Gastroesophageal sphincter (tissue), 4 donors: ENCODE measurements at regions not wholly inside any gene's neighbourhood (a gene's known extent, or its start where the extent isn't known, plus 50 kb on each side); places are given as distances from the start of the nearest gene placed in this dataset.

Source experiments
- ATAC-seq: fragments of 150-250 bp; one replicate; pipeline ENCODE4 v1.9.1; 2016; ENCODE audit warnings: mild to moderate bottlenecking, moderate library complexity
- H3K27ac ChIP-seq, 4 donors: fragments of 200-600 bp; sonication (generic) in 3 of 4; 1 replicate in 3 of 4; 2 replicates in 1 of 4; pipeline ENCODE4 v1.5.1; 2016 to 2019
- H3K27me3 ChIP-seq: fragments of 200-600 bp; sonication (generic); one replicate; pipeline ENCODE4 v1.5.1; 2019
- H3K36me3 ChIP-seq, 2 donors: fragments of 200-600 bp; sonication (generic); one replicate each; pipeline ENCODE4 v1.5.1; 2019; ENCODE audit warnings: control low read depth in 1 of 2
- H3K4me1 ChIP-seq, 3 donors: fragments of 200-600 bp; sonication (generic); 1 replicate in 2 of 3; 2 replicates in 1 of 3; pipeline ENCODE4 v1.5.1; 2016 to 2019; ENCODE audit warnings: control low read depth in 2 of 3
- H3K4me3 ChIP-seq, 2 donors: fragments of 200-600 bp; sonication (generic); one replicate each; pipeline ENCODE4 v1.5.1; 2019; ENCODE audit warnings: mild to moderate bottlenecking in 1 of 2, moderate library complexity in 1 of 2
- H3K9me3 ChIP-seq, 3 donors: fragments of 200-600 bp; sonication (generic); one replicate each; pipeline ENCODE4 v1.5.1; 2017 to 2019; ENCODE audit warnings: control low read depth in 2 of 3
- EP300 ChIP-seq: sonication (generic); formaldehyde crosslinking; IDR thresholded peaks from one replicate; pipeline ENCODE4 v1.6.1; 2017; ENCODE audit warnings: antibody characterized with exemption, mild to moderate bottlenecking
- POLR2A ChIP-seq, 2 donors: fragments of 450-650 bp; IDR thresholded peaks; one replicate each; pipeline ENCODE4 v1.6.1; 2017; ENCODE audit warnings: antibody characterized with exemption in 2 of 2, mild to moderate bottlenecking in 2 of 2, moderate library complexity in 1 of 2
- POLR2AphosphoS5 ChIP-seq: sonication (generic); formaldehyde crosslinking; IDR thresholded peaks from one replicate; pipeline ENCODE4 v1.6.1; 2017; ENCODE audit warnings: antibody characterized with exemption
- WGBS, 2 donors: methylation state at CpG; one replicate each; pipeline ENCODE4 v1.1.5; 2018; ENCODE audit warnings: low coverage in 1 of 2; 5-methylcytosine and 5-hydroxymethylcytosine counted together
- TF ChIP-seq, protein P1 (sequence below), 4 experiments: fragments of 200-600 bp in 2 of 4; fragments of 450-650 bp in 2 of 4; sonication (generic) in 1 of 4; IDR thresholded peaks; one replicate each; pipeline ENCODE4 v1.5.1; 2017 to 2019; ENCODE audit warnings: antibody characterized with exemption in 4 of 4, mild to moderate bottlenecking in 2 of 4, moderate library complexity in 2 of 4

DNA sequence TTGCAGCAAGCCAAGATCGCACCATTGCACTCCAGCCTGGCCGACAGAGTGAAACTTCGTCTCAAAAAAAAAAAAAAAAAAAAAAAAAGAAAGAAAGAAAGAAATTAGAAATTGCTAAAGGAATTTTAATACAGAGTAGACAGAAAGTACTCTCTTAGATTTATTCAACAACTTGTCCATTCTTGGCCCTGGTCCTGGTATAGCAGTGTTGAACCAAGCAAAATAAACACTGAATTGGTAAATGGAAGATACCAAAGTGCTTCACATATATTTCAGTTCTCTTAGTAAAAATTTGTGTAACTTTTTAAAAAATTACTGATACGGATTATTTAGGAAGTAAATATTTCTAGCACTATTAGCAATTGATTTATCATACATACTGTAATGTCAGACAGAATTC, 165.9 kb upstream of the TLL1 start:
- 67 to 71% methylated on average over 1 to 3 of the region's 4 CpGs for WGBS, 2 donors

DNA sequence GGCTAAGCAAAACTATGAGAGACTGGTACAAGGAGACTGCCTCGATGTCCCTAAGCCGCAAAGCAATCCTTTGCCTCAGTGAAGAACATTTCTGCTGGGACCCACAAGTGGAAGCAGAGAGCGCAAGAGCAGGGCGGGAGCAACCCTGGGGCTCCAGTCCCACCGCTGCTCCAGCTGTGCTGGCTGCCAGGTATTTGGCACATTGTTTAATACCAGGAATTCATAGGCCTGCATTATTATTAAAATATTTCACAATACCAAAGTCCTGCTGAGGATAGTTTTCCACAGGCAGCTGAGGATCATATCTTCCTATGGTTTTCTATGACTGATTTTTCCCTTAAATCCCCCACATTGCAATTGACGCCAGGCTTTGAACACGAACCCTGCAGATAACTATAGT, 163.5 kb upstream of the TLL1 start:
- no peak overlapping the region for H3K27ac ChIP-seq
- H3K27me3 ChIP-seq: no peaks in the 10 kb centered on the region
- no peaks in the 10 kb centered on the region for H3K4me1 ChIP-seq
- WGBS, 2 donors: 93 to 96% methylated on average over 4 to 6 of the region's 7 CpGs
- H3K4me3 ChIP-seq: no peak overlapping the region
- no peaks in the 10 kb centered on the region for H3K36me3 ChIP-seq
- TF ChIP-seq POLR2A (IDR thresholded peaks at IDR 0.05): no peak
- TF ChIP-seq EP300: no peak
- ATAC-seq: peak; percentile 34
- no peaks in the 10 kb centered on the region for H3K9me3 ChIP-seq

More for the DNA sequence above, 165.9 kb upstream of the TLL1 start:
- ATAC-seq: no peak
- H3K9me3 ChIP-seq: no peaks in the 10 kb centered on the region
- no peak overlapping the region for H3K4me3 ChIP-seq
- no peak overlapping the region for H3K27ac ChIP-seq
- no peaks in the 10 kb centered on the region for H3K36me3 ChIP-seq
- TF ChIP-seq POLR2A (IDR thresholded peaks at IDR 0.05): no peak
- no peak for TF ChIP-seq EP300
- TF ChIP-seq, protein P1, sequence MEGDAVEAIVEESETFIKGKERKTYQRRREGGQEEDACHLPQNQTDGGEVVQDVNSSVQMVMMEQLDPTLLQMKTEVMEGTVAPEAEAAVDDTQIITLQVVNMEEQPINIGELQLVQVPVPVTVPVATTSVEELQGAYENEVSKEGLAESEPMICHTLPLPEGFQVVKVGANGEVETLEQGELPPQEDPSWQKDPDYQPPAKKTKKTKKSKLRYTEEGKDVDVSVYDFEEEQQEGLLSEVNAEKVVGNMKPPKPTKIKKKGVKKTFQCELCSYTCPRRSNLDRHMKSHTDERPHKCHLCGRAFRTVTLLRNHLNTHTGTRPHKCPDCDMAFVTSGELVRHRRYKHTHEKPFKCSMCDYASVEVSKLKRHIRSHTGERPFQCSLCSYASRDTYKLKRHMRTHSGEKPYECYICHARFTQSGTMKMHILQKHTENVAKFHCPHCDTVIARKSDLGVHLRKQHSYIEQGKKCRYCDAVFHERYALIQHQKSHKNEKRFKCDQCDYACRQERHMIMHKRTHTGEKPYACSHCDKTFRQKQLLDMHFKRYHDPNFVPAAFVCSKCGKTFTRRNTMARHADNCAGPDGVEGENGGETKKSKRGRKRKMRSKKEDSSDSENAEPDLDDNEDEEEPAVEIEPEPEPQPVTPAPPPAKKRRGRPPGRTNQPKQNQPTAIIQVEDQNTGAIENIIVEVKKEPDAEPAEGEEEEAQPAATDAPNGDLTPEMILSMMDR (IDR thresholded peaks at IDR 0.05): no peak
- TF ChIP-seq POLR2AphosphoS5: no peak
- H3K27me3 ChIP-seq: no peaks in the 10 kb centered on the region
- no peaks in the 10 kb centered on the region for H3K4me1 ChIP-seq

DNA sequence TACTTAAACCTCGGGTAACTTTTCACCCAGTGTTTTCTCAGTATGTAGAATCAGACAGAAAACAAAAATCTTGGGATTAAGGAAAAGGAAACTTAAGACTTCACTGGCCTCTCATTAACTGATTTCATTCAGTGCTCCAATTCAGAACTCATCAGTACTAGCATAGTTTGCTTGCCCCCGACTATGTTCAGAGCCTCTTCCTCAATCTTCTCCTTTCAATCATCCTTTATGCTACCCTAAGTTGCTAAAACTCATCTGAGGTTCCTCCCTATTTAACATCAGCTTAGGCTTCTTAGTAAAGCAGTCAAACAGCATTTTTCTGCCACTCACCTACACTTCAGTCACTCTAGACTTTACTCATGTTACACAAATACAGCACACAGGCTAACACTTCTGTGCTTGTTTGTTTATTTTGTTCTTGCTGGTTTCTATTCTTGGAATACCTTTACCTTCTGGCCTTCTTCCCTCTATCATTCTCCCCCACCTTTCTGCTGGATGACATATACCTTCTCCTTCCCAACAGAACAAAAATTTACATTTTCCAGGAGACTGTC, 163.0 kb upstream of the TLL1 start:
- Histone ChIP-seq H3K4me1 (no peaks in the 10 kb centered on the region), H3K27ac (no peak overlapping the region), H3K27me3 (no peaks in the 10 kb centered on the region), H3K9me3 (no peaks in the 10 kb centered on the region), H3K36me3 (no peaks in the 10 kb centered on the region), H3K4me3 (no peak overlapping the region)
- 44 to 49% methylated on average over 2 of the region's 2 CpGs for WGBS, 2 donors
- ATAC-seq: no peak
- TF ChIP-seq POLR2A (IDR thresholded peaks at IDR 0.05) (no peak), EP300 (no peak), POLR2AphosphoS5 (no peak)
- TF ChIP-seq, protein P1 (IDR thresholded peaks at IDR 0.05): no peak

DNA sequence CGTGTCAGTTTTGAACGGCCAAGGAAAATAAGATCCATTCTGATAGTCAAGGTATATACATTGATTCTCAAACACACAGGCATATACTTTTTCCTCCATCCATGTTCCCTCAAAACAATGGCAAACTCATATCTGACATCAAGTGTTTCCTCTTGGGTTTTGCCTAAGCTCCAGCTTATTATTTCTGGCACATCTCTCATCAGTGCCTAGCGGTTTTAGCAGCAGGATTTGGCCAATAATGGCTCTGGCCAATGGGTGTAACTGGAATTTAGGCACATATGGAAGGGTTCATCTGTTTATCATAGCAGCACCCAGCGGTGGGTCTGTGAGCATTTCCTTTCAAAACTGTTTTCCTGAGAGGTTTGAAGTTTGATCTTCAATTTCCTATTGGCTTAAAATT, 161.6 kb upstream of the TLL1 start:
- Histone ChIP-seq H3K36me3 (no peaks in the 10 kb centered on the region), H3K27me3 (no peaks in the 10 kb centered on the region), H3K4me1 (no peaks in the 10 kb centered on the region), H3K4me3 (no peak overlapping the region), H3K27ac (no peak overlapping the region), H3K9me3 (no peaks in the 10 kb centered on the region)
- WGBS, 2 donors: 81 to 85% methylated on average over 3 to 4 of the region's 4 CpGs
- TF ChIP-seq, protein P1 (IDR thresholded peaks at IDR 0.05): no peak
- TF ChIP-seq POLR2AphosphoS5: no peak
- no peak for TF ChIP-seq EP300
- no peak for TF ChIP-seq POLR2A (IDR thresholded peaks at IDR 0.05)
- no peak for ATAC-seq

DNA sequence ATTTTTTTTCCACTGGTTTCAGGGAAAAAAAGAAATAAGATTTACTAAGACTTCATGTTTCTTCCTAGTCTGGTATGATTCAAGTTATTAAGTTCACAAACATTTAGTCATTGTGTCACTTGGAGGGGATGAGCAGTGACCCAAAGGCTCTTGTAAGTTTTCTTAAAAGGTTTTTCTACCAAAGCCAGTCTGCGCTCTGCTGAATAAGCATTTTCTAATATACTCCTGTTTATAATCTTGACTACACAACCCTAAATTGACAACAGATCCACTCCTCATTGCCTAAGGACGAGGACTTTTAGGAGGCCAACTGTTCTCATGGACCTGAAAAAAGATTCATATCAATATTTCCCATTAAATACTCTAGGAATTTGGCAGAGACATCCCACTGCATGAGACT, 161.1 kb upstream of the TLL1 start:
- Histone ChIP-seq H3K27me3 (no peaks in the 10 kb centered on the region), H3K4me1 (no peaks in the 10 kb centered on the region), H3K9me3 (no peaks in the 10 kb centered on the region), H3K36me3 (no peaks in the 10 kb centered on the region), H3K4me3 (no peak overlapping the region), H3K27ac (no peak overlapping the region)
- WGBS, 2 donors: 91 to 100% methylated on average over 2 of the region's 2 CpGs
- no peak for TF ChIP-seq POLR2A (IDR thresholded peaks at IDR 0.05)
- no peak for TF ChIP-seq POLR2AphosphoS5
- TF ChIP-seq, protein P1 (IDR thresholded peaks at IDR 0.05): no peak
- no peak for TF ChIP-seq EP300
- no peak for ATAC-seq
